ENCODE measurements at regions not wholly inside any gene's neighbourhood (a gene's known extent, or its start where the extent isn't known, plus 50 kb on each side); places are given as distances from the start of the nearest gene placed in this dataset.

- no peak for TF ChIP-seq CTCF (IDR thresholded peaks at IDR 0.05; ENCODE audit: low read length)
- TF ChIP-seq EZH2phosphoT487 (IDR thresholded peaks at IDR 0.05; ENCODE audit: low read length), result no peak
- TF ChIP-seq EZH2 (optimal IDR thresholded peaks at IDR 0.05; ENCODE audit: low read depth, low read length), result no peak
Observed at GRCh38 chr10:28800144-28800543, 122.8 kb downstream of the BAMBI start.
